Spleen (tissue), 7 donors: ENCODE measurements at regions not wholly inside any gene's neighbourhood (a gene's known extent, or its start where the extent isn't known, plus 50 kb on each side); places are given as distances from the start of the nearest gene placed in this dataset.

ENCODE experiments used
- CTCF ChIP-seq, 11 experiments: fragments of 200-600 bp in 7 of 11; fragments of 450-650 bp in 4 of 11; sonication (generic) in 4 of 11; IDR thresholded peaks in 8 of 11; conservative IDR thresholded peaks in 3 of 11; 1 replicate in 7 of 11; 2 replicates in 4 of 11; pipeline versions ENCODE4 v1.4.0 to v1.8.0; 2016 to 2021; ENCODE audit warnings: antibody characterized with exemption in 11 of 11, inconsistent platforms in 4 of 11, mild to moderate bottlenecking in 1 of 11
- POLR2AphosphoS5 ChIP-seq, 3 donors: sonication (generic); formaldehyde crosslinking; IDR thresholded peaks; one replicate each; pipeline ENCODE4 v1.5.1; 2017; ENCODE audit warnings: antibody characterized with exemption in 3 of 3
- donor health status: DM: no; HTN: no; CAD: no; lungs with moderate emphysema.
- donor health status: DM: no; HTN: no; CAD: no.
- donor health status: DM: no; HTN: no; CAD: no.

- TF ChIP-seq POLR2AphosphoS5 (IDR thresholded peaks at IDR 0.05) (no peak), CTCF (IDR thresholded peaks at IDR 0.05 in 8 of 11, conservative IDR thresholded peaks at IDR 0.05 in 3 of 11) (no peak)
Measured at GRCh38 chr2:105652014-105652796, 92.5 kb upstream of the NCK2 start.
